PFSK-1 (cell line): ENCODE measurements at regions not wholly inside any gene's neighbourhood (a gene's known extent, or its start where the extent isn't known, plus 50 kb on each side); places are given as distances from the start of the nearest gene placed in this dataset.

ENCODE experiments used
- FOXP2 ChIP-seq: optimal IDR thresholded peaks from 2 replicates; pipeline ENCODE3; 2011; ENCODE audit warnings: borderline replicate concordance, control low read depth, inconsistent platforms; ENCODE audit not compliant: insufficient read depth; ENCODE audit errors: extremely low read length, extremely low read depth
- POLR2AphosphoS5 ChIP-seq: IDR thresholded peaks from 2 replicates; pipeline ENCODE4 v1.6.1; 2012; ENCODE audit warnings: low read depth, mild to moderate bottlenecking, control low read depth, low read length, moderate library complexity
- SIN3A ChIP-seq: IDR thresholded peaks from 2 replicates; pipeline ENCODE4 v1.6.1; 2012; ENCODE audit warnings: mild to moderate bottlenecking, low read length, moderate library complexity, borderline replicate concordance; ENCODE audit not compliant: insufficient read depth
- TAF1 ChIP-seq: IDR thresholded peaks from 2 replicates; pipeline ENCODE4 v1.6.1; 2012; ENCODE audit warnings: low read length, control low read depth, borderline replicate concordance; ENCODE audit not compliant: insufficient read depth
- TF ChIP-seq, protein P1 (sequence below), 2 experiments: IDR thresholded peaks; 2 replicates each; pipeline versions ENCODE4 v1.6.1 to v1.8.0; 2011 to 2012; ENCODE audit warnings: low read depth in 2 of 2, low read length in 2 of 2, control low read depth in 1 of 2, inconsistent platforms in 1 of 2, mild to moderate bottlenecking in 1 of 2, moderate library complexity in 1 of 2; ENCODE audit not compliant: insufficient read depth in 1 of 2

DNA sequence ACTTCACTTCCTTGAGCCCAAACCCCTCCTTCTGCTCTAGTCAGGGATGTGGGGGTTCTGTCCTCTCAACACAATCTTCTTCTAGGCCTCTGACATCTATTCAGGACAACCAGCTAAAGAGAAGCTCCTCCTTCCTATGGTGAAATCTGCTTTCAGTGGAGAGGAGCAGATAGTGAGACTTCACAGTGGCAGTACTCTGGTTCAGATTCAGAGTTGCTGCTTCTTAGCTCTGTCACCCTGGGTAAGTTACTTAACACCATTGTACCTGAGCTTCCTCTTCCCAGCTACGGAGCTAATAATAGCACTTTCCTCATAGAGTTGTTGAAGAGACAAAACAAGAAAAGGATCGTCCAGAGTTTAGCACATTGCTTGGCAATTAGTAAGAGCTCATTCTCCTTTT lies 77.3 kb upstream of the LARP1 start:
- TF ChIP-seq, protein P1, sequence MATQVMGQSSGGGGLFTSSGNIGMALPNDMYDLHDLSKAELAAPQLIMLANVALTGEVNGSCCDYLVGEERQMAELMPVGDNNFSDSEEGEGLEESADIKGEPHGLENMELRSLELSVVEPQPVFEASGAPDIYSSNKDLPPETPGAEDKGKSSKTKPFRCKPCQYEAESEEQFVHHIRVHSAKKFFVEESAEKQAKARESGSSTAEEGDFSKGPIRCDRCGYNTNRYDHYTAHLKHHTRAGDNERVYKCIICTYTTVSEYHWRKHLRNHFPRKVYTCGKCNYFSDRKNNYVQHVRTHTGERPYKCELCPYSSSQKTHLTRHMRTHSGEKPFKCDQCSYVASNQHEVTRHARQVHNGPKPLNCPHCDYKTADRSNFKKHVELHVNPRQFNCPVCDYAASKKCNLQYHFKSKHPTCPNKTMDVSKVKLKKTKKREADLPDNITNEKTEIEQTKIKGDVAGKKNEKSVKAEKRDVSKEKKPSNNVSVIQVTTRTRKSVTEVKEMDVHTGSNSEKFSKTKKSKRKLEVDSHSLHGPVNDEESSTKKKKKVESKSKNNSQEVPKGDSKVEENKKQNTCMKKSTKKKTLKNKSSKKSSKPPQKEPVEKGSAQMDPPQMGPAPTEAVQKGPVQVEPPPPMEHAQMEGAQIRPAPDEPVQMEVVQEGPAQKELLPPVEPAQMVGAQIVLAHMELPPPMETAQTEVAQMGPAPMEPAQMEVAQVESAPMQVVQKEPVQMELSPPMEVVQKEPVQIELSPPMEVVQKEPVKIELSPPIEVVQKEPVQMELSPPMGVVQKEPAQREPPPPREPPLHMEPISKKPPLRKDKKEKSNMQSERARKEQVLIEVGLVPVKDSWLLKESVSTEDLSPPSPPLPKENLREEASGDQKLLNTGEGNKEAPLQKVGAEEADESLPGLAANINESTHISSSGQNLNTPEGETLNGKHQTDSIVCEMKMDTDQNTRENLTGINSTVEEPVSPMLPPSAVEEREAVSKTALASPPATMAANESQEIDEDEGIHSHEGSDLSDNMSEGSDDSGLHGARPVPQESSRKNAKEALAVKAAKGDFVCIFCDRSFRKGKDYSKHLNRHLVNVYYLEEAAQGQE (IDR thresholded peaks at IDR 0.05; ENCODE audit: insufficient read depth in 1 of 2, low read depth in 2 of 2, low read length in 2 of 2) = no peak
- TF ChIP-seq TAF1 = no peak

DNA sequence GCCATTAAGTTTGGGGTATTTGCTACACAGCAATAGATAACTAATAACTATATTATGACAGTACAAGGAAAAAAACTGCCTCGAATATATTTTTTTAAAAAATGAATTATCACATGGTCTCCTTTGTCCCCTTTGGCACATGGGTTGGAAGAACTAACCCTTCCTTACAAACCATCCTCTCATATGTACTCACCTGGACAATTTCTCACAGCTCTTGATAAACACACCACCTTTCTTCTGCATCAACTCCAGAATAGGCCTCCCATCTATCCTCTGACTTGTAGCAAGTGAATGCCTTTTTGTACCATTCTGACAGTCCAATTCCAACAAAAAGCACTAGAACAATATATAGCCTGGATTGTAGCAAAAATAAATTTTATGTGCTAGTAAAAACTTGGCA lies 78.7 kb upstream of the LARP1 start:
- TF ChIP-seq SIN3A = no peak
- no peak for TF ChIP-seq POLR2AphosphoS5
- TF ChIP-seq, protein P1 (IDR thresholded peaks at IDR 0.05; ENCODE audit: insufficient read depth in 1 of 2, low read depth in 2 of 2, low read length in 2 of 2) = no peak
- TF ChIP-seq FOXP2 = no peak
- no peak for TF ChIP-seq TAF1

DNA sequence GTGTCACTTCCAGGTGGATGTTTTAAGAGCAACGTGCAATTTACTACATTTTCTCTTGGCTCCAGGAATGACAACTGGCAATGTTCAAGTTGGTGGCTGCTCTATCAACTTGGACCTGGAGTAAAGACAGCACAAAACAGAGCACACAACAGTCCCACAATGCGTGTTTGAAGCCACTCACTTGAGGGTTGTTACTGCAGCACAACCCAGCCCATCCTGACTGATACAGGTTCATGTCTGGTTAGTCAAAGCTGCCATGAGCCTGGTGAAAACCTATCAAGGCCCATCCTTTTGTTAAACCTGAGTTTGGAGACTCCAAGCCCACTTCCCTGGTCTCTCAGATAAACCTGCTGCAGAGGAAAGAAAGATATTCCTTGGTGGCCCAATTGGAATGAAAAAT lies 81.1 kb upstream of the LARP1 start:
- TF ChIP-seq FOXP2 (no peak), TAF1 (no peak), SIN3A (no peak), POLR2AphosphoS5 (no peak)
- TF ChIP-seq, protein P1 (IDR thresholded peaks at IDR 0.05; ENCODE audit: insufficient read depth in 1 of 2, low read depth in 2 of 2, low read length in 2 of 2) = no peak

DNA sequence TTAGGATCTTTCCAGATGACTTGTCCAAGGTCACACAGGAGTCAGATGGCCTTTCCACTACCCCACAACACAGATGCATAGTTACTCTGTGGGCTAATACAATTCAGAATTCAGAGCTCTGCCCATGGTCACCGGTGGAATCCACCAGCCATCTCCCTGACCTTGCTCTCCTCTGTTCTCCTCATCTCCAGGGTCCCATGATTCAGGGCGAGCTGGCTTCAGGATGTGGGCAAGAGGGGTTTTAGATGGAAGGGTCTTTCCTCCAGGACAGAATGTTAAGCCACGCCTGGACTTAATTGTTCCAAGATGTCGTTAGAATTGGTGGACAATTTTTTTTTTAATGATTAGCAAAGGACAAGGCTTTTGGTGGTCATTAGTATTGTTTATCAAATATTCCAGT lies 81.7 kb upstream of the LARP1 start:
- TF ChIP-seq SIN3A = no peak
- no peak for TF ChIP-seq POLR2AphosphoS5
- no peak for TF ChIP-seq TAF1
- no peak for TF ChIP-seq FOXP2
- TF ChIP-seq, protein P1 (IDR thresholded peaks at IDR 0.05; ENCODE audit: insufficient read depth in 1 of 2, low read depth in 2 of 2, low read length in 2 of 2) = no peak

DNA sequence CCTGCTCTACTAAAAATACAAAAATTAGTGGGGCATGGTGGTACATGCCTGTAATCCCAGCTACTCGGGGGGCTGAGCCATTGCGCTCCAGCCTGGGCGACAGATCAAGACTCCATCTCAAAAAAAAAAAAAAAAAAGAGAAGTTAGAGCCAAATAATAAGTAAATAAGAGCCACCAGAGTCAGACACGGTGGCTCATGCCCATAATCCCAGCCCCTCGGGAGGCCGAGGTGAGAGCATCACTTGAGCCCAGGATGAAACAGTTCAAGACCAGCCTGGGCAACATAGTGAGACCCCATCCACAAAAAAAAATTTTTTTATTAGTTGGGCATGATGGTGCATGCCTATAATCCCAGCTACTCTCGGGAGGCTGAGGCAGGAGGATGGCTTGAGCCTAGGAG lies 85.8 kb upstream of the LARP1 start:
- TF ChIP-seq POLR2AphosphoS5 (no peak), FOXP2 (no peak), TAF1 (no peak), SIN3A (no peak)
- TF ChIP-seq, protein P1 (IDR thresholded peaks at IDR 0.05; ENCODE audit: insufficient read depth in 1 of 2, low read depth in 2 of 2, low read length in 2 of 2) = no peak
